ENCODE measurements at regions not wholly inside any gene's neighbourhood (a gene's known extent, or its start where the extent isn't known, plus 50 kb on each side); places are given as distances from the start of the nearest gene placed in this dataset.

- TF ChIP-seq GABPA (IDR thresholded peaks at IDR 0.05; ENCODE audit: low read depth) (no peak), CTCF (IDR thresholded peaks at IDR 0.05; ENCODE audit: insufficient read depth, low read length) (no peak)
Observed at GRCh38 chr14:81673930-81674329, 140.3 kb upstream of the SEL1L start.
